ENCODE measurements at regions not wholly inside any gene's neighbourhood (a gene's known extent, or its start where the extent isn't known, plus 50 kb on each side); places are given as distances from the start of the nearest gene placed in this dataset.

DNA sequence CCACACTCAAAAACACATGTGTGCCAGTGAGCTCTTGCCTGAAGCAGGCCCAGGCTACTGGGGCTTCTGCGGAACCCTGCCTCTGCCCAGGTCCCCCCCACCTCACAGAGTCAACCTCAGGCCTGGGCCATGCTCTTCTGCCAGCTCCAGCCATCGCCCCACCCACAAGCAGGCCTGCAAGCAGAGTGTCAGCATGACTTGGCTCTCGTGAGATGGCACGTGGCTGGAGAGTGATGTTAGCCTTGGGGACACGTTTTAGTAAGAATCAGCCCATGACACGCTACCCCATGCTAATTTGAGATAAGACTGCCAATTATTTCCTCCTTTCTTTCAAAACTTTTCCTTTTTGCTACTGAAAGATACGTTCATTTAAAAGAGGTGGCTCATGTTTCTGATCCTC, 351.7 kb downstream of the IRX2 start (continued):
- TF ChIP-seq, protein P1, sequence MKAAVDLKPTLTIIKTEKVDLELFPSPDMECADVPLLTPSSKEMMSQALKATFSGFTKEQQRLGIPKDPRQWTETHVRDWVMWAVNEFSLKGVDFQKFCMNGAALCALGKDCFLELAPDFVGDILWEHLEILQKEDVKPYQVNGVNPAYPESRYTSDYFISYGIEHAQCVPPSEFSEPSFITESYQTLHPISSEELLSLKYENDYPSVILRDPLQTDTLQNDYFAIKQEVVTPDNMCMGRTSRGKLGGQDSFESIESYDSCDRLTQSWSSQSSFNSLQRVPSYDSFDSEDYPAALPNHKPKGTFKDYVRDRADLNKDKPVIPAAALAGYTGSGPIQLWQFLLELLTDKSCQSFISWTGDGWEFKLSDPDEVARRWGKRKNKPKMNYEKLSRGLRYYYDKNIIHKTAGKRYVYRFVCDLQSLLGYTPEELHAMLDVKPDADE (IDR thresholded peaks at IDR 0.05), result no peak
- TF ChIP-seq JUNB (IDR thresholded peaks at IDR 0.05; ENCODE audit: unreplicated experiment), result no peak
- TF ChIP-seq EZH2 (IDR thresholded peaks at IDR 0.05; ENCODE audit: low read depth, unreplicated experiment), result no peak
- no peak for TF ChIP-seq STAT1 (IDR thresholded peaks at IDR 0.05; ENCODE audit: unreplicated experiment)

DNA sequence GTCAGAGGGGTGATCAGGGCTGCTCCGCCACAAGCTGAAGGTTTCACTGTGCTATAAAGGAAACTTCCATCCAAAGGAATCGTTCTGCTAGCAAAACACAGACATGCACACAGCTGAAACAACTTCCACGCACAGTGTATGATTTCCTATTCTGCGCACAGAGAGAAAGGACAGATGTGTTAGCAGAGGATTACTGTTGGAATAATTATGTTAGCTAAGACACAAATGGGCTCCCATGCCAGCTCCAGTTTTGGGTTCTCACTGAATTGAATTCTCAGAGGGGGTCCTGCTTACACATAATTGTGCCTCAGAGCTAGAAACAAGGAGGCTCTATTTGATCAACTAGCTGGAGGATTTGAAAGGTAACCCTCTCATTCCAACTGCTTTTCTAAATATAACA, 352.4 kb downstream of the IRX2 start:
- no peak overlapping the region for H3K4me3 ChIP-seq
- no peaks in the 10 kb centered on the region for H3K4me1 Mint-ChIP-seq
- no peak overlapping the region for H3K4me2 ChIP-seq
- H3K27me3 ChIP-seq (ENCODE audit: insufficient read depth), result no peaks in the 10 kb centered on the region
- H3F3A ChIP-seq (replicated peaks; ENCODE audit: low read depth), result no peaks in the 10 kb centered on the region
- no peaks in the 10 kb centered on the region for H3K79me2 ChIP-seq (replicated peaks; ENCODE audit: insufficient read depth)
- no peak overlapping the region for H3K4me3 Mint-ChIP-seq
- H3K36me3 ChIP-seq (ENCODE audit: insufficient read depth), result no peaks in the 10 kb centered on the region
- DNase-seq (ENCODE audit: low spot score), result no peak
- peaks cover 29% of the 10 kb centered on the region for H3K9me3 Mint-ChIP-seq
- H3K27ac ChIP-seq (ENCODE audit: low read depth), result no peak overlapping the region
- H3K9me2 ChIP-seq (ENCODE audit: insufficient read depth), result no peaks in the 10 kb centered on the region
- peaks cover 7% of the 10 kb centered on the region for H3K27me3 Mint-ChIP-seq (ENCODE audit: insufficient read depth, low read depth, poor library complexity)
- no peak overlapping the region for H3K27ac Mint-ChIP-seq
- H2AFZ ChIP-seq, result no peak overlapping the region
- peaks cover 14% of the 10 kb centered on the region; the same call in 2 of the 3 replicates for H3K36me3 Mint-ChIP-seq (ENCODE audit: low read depth)
- no peak for ATAC-seq
- no peaks in the 10 kb centered on the region for H3K4me1 ChIP-seq (ENCODE audit: insufficient read depth)
- H4K20me1 ChIP-seq (replicated peaks; ENCODE audit: insufficient read depth), result no peaks in the 10 kb centered on the region
- TF ChIP-seq, protein P2, sequence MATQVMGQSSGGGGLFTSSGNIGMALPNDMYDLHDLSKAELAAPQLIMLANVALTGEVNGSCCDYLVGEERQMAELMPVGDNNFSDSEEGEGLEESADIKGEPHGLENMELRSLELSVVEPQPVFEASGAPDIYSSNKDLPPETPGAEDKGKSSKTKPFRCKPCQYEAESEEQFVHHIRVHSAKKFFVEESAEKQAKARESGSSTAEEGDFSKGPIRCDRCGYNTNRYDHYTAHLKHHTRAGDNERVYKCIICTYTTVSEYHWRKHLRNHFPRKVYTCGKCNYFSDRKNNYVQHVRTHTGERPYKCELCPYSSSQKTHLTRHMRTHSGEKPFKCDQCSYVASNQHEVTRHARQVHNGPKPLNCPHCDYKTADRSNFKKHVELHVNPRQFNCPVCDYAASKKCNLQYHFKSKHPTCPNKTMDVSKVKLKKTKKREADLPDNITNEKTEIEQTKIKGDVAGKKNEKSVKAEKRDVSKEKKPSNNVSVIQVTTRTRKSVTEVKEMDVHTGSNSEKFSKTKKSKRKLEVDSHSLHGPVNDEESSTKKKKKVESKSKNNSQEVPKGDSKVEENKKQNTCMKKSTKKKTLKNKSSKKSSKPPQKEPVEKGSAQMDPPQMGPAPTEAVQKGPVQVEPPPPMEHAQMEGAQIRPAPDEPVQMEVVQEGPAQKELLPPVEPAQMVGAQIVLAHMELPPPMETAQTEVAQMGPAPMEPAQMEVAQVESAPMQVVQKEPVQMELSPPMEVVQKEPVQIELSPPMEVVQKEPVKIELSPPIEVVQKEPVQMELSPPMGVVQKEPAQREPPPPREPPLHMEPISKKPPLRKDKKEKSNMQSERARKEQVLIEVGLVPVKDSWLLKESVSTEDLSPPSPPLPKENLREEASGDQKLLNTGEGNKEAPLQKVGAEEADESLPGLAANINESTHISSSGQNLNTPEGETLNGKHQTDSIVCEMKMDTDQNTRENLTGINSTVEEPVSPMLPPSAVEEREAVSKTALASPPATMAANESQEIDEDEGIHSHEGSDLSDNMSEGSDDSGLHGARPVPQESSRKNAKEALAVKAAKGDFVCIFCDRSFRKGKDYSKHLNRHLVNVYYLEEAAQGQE (IDR thresholded peaks at IDR 0.05; ENCODE audit: unreplicated experiment), result no peak
- TF ChIP-seq, protein P1 (IDR thresholded peaks at IDR 0.05), result no peak
- TF ChIP-seq ZNF114 (CRISPR knock-in tag; IDR thresholded peaks at IDR 0.05) (no peak), STAT1 (IDR thresholded peaks at IDR 0.05; ENCODE audit: unreplicated experiment) (no peak), ZNF331 (CRISPR knock-in tag; IDR thresholded peaks at IDR 0.05; ENCODE audit: low read depth) (no peak), NANOG (IDR thresholded peaks at IDR 0.05; ENCODE audit: borderline replicate concordance) (no peak), EZH2phosphoT487 (IDR thresholded peaks at IDR 0.05; ENCODE audit: unreplicated experiment) (no peak), CREB1 (CRISPR knock-in tag; IDR thresholded peaks at IDR 0.05; ENCODE audit: low read depth) (no peak), EZH2 (IDR thresholded peaks at IDR 0.05; ENCODE audit: low read depth, unreplicated experiment) (no peak), JUNB (IDR thresholded peaks at IDR 0.05; ENCODE audit: unreplicated experiment) (no peak)
- TF ChIP-seq, protein P3, sequence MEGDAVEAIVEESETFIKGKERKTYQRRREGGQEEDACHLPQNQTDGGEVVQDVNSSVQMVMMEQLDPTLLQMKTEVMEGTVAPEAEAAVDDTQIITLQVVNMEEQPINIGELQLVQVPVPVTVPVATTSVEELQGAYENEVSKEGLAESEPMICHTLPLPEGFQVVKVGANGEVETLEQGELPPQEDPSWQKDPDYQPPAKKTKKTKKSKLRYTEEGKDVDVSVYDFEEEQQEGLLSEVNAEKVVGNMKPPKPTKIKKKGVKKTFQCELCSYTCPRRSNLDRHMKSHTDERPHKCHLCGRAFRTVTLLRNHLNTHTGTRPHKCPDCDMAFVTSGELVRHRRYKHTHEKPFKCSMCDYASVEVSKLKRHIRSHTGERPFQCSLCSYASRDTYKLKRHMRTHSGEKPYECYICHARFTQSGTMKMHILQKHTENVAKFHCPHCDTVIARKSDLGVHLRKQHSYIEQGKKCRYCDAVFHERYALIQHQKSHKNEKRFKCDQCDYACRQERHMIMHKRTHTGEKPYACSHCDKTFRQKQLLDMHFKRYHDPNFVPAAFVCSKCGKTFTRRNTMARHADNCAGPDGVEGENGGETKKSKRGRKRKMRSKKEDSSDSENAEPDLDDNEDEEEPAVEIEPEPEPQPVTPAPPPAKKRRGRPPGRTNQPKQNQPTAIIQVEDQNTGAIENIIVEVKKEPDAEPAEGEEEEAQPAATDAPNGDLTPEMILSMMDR (conservative IDR thresholded peaks at IDR 0.05; ENCODE audit: low read depth in 2 of 2), result no peak

Measured in GM23338 (cell line).